ENCODE measurements at regions not wholly inside any gene's neighbourhood (a gene's known extent, or its start where the extent isn't known, plus 50 kb on each side); places are given as distances from the start of the nearest gene placed in this dataset.

DNA sequence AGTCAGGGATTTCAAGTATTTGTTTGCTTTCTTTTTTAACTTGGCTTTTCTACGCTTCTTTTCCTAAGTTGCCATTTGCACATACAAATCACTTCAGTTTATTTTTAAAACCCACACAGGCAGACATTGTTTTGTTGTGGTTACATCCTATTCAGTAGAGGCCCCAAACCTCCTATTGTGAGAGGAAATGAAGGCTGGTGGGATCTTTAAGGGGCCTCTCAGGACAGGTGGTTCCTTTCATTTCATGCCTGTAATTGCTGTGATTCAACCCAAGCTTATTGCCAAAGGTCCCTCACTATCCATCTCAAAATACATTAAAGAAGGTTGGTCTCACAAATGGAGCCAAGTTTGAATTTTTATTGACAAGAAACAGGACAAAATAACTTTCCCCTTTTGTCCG is 257.1 kb downstream of the ADAMTS20 start:
- no peaks in the 10 kb centered on the region for H3K27me3 ChIP-seq (ENCODE audit: insufficient read depth, poor library complexity, severe bottlenecking)
- no peak for TF ChIP-seq POLR2AphosphoS5 (IDR thresholded peaks at IDR 0.05; ENCODE audit: low read depth)
- TF ChIP-seq, protein P1, sequence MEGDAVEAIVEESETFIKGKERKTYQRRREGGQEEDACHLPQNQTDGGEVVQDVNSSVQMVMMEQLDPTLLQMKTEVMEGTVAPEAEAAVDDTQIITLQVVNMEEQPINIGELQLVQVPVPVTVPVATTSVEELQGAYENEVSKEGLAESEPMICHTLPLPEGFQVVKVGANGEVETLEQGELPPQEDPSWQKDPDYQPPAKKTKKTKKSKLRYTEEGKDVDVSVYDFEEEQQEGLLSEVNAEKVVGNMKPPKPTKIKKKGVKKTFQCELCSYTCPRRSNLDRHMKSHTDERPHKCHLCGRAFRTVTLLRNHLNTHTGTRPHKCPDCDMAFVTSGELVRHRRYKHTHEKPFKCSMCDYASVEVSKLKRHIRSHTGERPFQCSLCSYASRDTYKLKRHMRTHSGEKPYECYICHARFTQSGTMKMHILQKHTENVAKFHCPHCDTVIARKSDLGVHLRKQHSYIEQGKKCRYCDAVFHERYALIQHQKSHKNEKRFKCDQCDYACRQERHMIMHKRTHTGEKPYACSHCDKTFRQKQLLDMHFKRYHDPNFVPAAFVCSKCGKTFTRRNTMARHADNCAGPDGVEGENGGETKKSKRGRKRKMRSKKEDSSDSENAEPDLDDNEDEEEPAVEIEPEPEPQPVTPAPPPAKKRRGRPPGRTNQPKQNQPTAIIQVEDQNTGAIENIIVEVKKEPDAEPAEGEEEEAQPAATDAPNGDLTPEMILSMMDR (IDR thresholded peaks at IDR 0.05; ENCODE audit: insufficient read depth, low read length) = no peak
- no peak for TF ChIP-seq SPI1 (IDR thresholded peaks at IDR 0.05; ENCODE audit: borderline replicate concordance, low read depth)
- TF ChIP-seq, protein P2, sequence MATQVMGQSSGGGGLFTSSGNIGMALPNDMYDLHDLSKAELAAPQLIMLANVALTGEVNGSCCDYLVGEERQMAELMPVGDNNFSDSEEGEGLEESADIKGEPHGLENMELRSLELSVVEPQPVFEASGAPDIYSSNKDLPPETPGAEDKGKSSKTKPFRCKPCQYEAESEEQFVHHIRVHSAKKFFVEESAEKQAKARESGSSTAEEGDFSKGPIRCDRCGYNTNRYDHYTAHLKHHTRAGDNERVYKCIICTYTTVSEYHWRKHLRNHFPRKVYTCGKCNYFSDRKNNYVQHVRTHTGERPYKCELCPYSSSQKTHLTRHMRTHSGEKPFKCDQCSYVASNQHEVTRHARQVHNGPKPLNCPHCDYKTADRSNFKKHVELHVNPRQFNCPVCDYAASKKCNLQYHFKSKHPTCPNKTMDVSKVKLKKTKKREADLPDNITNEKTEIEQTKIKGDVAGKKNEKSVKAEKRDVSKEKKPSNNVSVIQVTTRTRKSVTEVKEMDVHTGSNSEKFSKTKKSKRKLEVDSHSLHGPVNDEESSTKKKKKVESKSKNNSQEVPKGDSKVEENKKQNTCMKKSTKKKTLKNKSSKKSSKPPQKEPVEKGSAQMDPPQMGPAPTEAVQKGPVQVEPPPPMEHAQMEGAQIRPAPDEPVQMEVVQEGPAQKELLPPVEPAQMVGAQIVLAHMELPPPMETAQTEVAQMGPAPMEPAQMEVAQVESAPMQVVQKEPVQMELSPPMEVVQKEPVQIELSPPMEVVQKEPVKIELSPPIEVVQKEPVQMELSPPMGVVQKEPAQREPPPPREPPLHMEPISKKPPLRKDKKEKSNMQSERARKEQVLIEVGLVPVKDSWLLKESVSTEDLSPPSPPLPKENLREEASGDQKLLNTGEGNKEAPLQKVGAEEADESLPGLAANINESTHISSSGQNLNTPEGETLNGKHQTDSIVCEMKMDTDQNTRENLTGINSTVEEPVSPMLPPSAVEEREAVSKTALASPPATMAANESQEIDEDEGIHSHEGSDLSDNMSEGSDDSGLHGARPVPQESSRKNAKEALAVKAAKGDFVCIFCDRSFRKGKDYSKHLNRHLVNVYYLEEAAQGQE (IDR thresholded peaks at IDR 0.05; ENCODE audit: insufficient replicate concordance, low read depth) = no peak
- no peak for TF ChIP-seq GABPA (IDR thresholded peaks at IDR 0.05; ENCODE audit: low read depth)
- H3K4me3 ChIP-seq (replicated peaks; ENCODE audit: insufficient read depth, low read length) = no peak overlapping the region
- DNase-seq (ENCODE audit: low read depth in 1 of 2, low spot score in 1 of 2) = no peak
- H3K27ac ChIP-seq (replicated peaks) = no peak overlapping the region

DNA sequence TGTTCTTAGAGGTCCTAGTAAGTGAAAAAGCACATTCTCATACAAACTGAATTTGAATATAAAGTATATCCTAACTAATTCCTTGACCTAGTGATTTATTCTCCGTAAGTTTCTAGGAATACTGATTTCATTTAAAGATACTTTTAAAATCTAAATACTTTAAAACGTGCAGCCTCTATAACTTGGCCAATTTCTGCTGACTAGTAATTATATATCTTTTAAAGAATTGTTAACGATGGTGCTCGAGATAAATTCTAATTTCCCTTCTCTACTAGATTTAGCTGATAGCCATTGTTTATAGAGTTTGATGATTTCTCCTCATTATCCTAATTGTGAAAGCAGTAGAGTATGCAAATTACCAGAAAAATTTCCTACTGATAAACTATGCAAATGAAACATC is 257.9 kb downstream of the ADAMTS20 start:
- Histone ChIP-seq H3K4me3 (replicated peaks; ENCODE audit: insufficient read depth, low read length) (no peak overlapping the region), H3K27ac (replicated peaks) (no peak overlapping the region), H3K27me3 (ENCODE audit: insufficient read depth, poor library complexity, severe bottlenecking) (no peaks in the 10 kb centered on the region)
- TF ChIP-seq SPI1 (IDR thresholded peaks at IDR 0.05; ENCODE audit: borderline replicate concordance, low read depth) (no peak), GABPA (IDR thresholded peaks at IDR 0.05; ENCODE audit: low read depth) (no peak), POLR2AphosphoS5 (IDR thresholded peaks at IDR 0.05; ENCODE audit: low read depth) (no peak)
- TF ChIP-seq, protein P1 (IDR thresholded peaks at IDR 0.05; ENCODE audit: insufficient read depth, low read length) = no peak
- TF ChIP-seq, protein P2 (IDR thresholded peaks at IDR 0.05; ENCODE audit: insufficient replicate concordance, low read depth) = no peak
- DNase-seq (ENCODE audit: low read depth in 1 of 2, low spot score in 1 of 2) = no peak

DNA sequence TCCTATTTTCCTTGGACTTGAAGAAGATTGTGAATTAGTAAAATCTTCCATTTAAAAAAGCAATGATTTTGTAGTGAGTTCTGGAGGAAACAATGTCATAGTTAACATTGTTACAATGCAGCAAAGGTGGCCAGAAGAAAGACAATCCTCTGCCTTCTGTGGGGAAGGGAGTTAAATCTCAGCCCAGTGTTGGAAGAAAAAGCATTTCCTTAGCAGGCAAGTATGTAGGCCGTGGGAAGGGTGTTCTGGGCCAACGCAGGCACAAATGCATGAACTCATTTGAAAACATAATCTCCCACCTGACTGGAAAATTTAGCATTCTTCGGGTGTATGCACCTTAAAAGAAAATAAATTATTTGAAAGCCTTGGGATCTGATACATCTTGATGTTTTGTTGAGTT is 258.6 kb downstream of the ADAMTS20 start:
- H3K27ac ChIP-seq (replicated peaks) = no peak overlapping the region
- no peak for TF ChIP-seq POLR2AphosphoS5 (IDR thresholded peaks at IDR 0.05; ENCODE audit: low read depth)
- TF ChIP-seq, protein P1 (IDR thresholded peaks at IDR 0.05; ENCODE audit: insufficient read depth, low read length) = no peak
- TF ChIP-seq, protein P2 (IDR thresholded peaks at IDR 0.05; ENCODE audit: insufficient replicate concordance, low read depth) = no peak
- no peak for TF ChIP-seq SPI1 (IDR thresholded peaks at IDR 0.05; ENCODE audit: borderline replicate concordance, low read depth)
- TF ChIP-seq GABPA (IDR thresholded peaks at IDR 0.05; ENCODE audit: low read depth) = no peak
- H3K4me3 ChIP-seq (replicated peaks; ENCODE audit: insufficient read depth, low read length) = no peak overlapping the region

More for the DNA sequence above, 258.6 kb downstream of the ADAMTS20 start:
- H3K27me3 ChIP-seq (ENCODE audit: insufficient read depth, poor library complexity, severe bottlenecking) = no peaks in the 10 kb centered on the region
- DNase-seq (ENCODE audit: low read depth in 1 of 2, low spot score in 1 of 2) = no peak

Data from HL-60 (cell line).